RWPE2 (cell line): ENCODE measurements at regions not wholly inside any gene's neighbourhood (a gene's known extent, or its start where the extent isn't known, plus 50 kb on each side); places are given as distances from the start of the nearest gene placed in this dataset.
A peak's percentile ranks its signal among the peaks of the same experiment; 100 is the strongest.

ENCODE experiments used
- ATAC-seq: fragments of 200-7000 bp; cut with Tn5 transposase; 3 replicates; pipeline ENCODE4 v1.9.1; 2021; ENCODE audit warnings: low read depth
- DNase-seq: peaks from one replicate; pipeline ENCODE4 v3.0.0-alpha.2; 2020; ENCODE audit warnings: low spot score
- H3K27ac ChIP-seq: fragments of 450-650 bp; 2 replicates; pipeline ENCODE4 v1.5.1; 2017; ENCODE audit warnings: mild to moderate bottlenecking; ENCODE audit not compliant: poor library complexity, severe bottlenecking
- H3K27me3 ChIP-seq: fragments of 250-450 bp; sonication (Bioruptor Pico); 2 replicates; pipeline ENCODE4 v1.5.1; 2021; ENCODE audit warnings: mild to moderate bottlenecking, moderate library complexity; ENCODE audit not compliant: insufficient read depth, poor library complexity, severe bottlenecking
- H3K36me3 ChIP-seq: fragments of 250-450 bp; sonication (Bioruptor Pico); 2 replicates; pipeline ENCODE4 v1.5.1; 2020; ENCODE audit warnings: low read depth, mild to moderate bottlenecking, moderate library complexity
- H3K4me1 ChIP-seq: fragments of 250-450 bp; sonication (Bioruptor Pico); 2 replicates; pipeline ENCODE4 v1.5.1; 2021; ENCODE audit warnings: mild to moderate bottlenecking, moderate library complexity; ENCODE audit not compliant: insufficient read depth, poor library complexity, severe bottlenecking
- H3K4me3 ChIP-seq: fragments of 250-450 bp; sonication (Bioruptor Pico); 2 replicates; pipeline ENCODE4 v1.5.1; 2021; ENCODE audit warnings: mild to moderate bottlenecking, moderate library complexity; ENCODE audit not compliant: severe bottlenecking
- H3K9me3 ChIP-seq: fragments of 250-450 bp; sonication (Bioruptor Pico); 2 replicates; pipeline ENCODE4 v1.5.1; 2021; ENCODE audit warnings: mild to moderate bottlenecking, moderate library complexity; ENCODE audit not compliant: severe bottlenecking
- CTCF ChIP-seq: fragments of 450-650 bp; IDR thresholded peaks from one replicate; pipeline ENCODE4 v1.5.1; 2017; ENCODE audit warnings: mild to moderate bottlenecking, moderate library complexity; ENCODE audit not compliant: poor library complexity, severe bottlenecking

GRCh38 chr14:87312894-87313205 lies 680.1 kb downstream of the GALC start:
- DNase-seq: no peak
- ATAC-seq: no peak
- Histone ChIP-seq H3K4me1 (no peaks in the 10 kb centered on the region), H3K4me3 (no peak overlapping the region), H3K27ac (no peak overlapping the region), H3K36me3 (no peaks in the 10 kb centered on the region), H3K27me3 (no peaks in the 10 kb centered on the region), H3K9me3 (no peaks in the 10 kb centered on the region)
- TF ChIP-seq CTCF: no peak

GRCh38 chr14:87312169-87312893 lies 680.7 kb downstream of the GALC start:
- ATAC-seq (no peak), DNase-seq (no peak)
- Histone ChIP-seq H3K9me3 (no peaks in the 10 kb centered on the region), H3K27me3 (no peaks in the 10 kb centered on the region), H3K27ac (no peak overlapping the region), H3K4me1 (no peaks in the 10 kb centered on the region), H3K36me3 (no peaks in the 10 kb centered on the region), H3K4me3 (no peak overlapping the region)
- TF ChIP-seq CTCF: no peak

- no peak for TF ChIP-seq CTCF
These were observed 683.4 kb downstream of the GALC start for GRCh38 chr14:87309557-87309956.

GRCh38 chr14:87306409-87307168 lies 686.4 kb downstream of the GALC start:
- no peak overlapping the region for H3K4me3 ChIP-seq
- no peaks in the 10 kb centered on the region for H3K4me1 ChIP-seq
- ATAC-seq: peak; percentile 59
- H3K9me3 ChIP-seq: no peaks in the 10 kb centered on the region
- TF ChIP-seq CTCF: no peak
- H3K27ac ChIP-seq: no peak overlapping the region
- no peaks in the 10 kb centered on the region for H3K36me3 ChIP-seq
- no peak for DNase-seq
- no peaks in the 10 kb centered on the region for H3K27me3 ChIP-seq

More at GRCh38 chr14:87309557-87309956, 683.4 kb downstream of the GALC start:
- no peaks in the 10 kb centered on the region for H3K9me3 ChIP-seq
- no peak for DNase-seq
- no peaks in the 10 kb centered on the region for H3K4me1 ChIP-seq
- H3K36me3 ChIP-seq: no peaks in the 10 kb centered on the region
- H3K4me3 ChIP-seq: no peak overlapping the region
- H3K27me3 ChIP-seq: no peaks in the 10 kb centered on the region
- no peak overlapping the region for H3K27ac ChIP-seq
- no peak for ATAC-seq

- DNase-seq: no peak
- Histone ChIP-seq H3K9me3 (no peaks in the 10 kb centered on the region), H3K27me3 (no peaks in the 10 kb centered on the region), H3K4me3 (no peak overlapping the region), H3K27ac (no peak overlapping the region), H3K4me1 (no peaks in the 10 kb centered on the region), H3K36me3 (no peaks in the 10 kb centered on the region)
- TF ChIP-seq CTCF: no peak
- ATAC-seq: no peak
These were observed 687.6 kb downstream of the GALC start for GRCh38 chr14:87305345-87305744.
